H54 (cell line): ENCODE measurements at regions not wholly inside any gene's neighbourhood (a gene's known extent, or its start where the extent isn't known, plus 50 kb on each side); places are given as distances from the start of the nearest gene placed in this dataset.

ENCODE experiments used
- DNase-seq: peaks from one replicate; pipeline ENCODE4 v3.0.0; 2011; ENCODE audit warnings: low spot score, mixed read lengths; ENCODE audit not compliant: insufficient read length
- FAIRE-seq: peaks from 3 replicates; lab custom pipeline; 2011; peaks lifted over from hg19 to GRCh38; lab: Jason Lieb, UNC
- POLR2A ChIP-seq: IDR thresholded peaks from 2 replicates; pipeline ENCODE4 v1.6.1; 2011; ENCODE audit warnings: low read depth, mild to moderate bottlenecking, low read length

DNA sequence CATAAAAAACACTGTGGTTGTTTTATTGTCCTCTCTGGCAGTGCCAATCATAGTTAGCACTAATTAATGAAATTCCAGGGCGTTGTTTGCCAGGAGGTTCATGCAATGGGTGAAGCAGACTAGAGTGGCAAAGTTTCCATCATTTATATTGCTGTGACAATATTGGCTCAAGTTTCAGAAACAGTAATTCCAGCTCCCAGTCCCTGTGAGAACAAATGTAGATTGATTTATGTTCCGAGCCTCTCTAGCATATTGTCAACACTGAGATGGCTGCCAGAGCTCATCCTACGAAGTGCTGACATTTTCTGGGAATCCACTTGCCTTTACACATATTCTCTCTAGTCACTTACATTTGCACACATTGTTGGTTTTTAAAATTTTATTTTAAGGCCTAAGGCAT, 440.0 kb upstream of the IGFBP7 start:
- DNase-seq (no peak), FAIRE-seq (no peak)
- no peak for TF ChIP-seq POLR2A

DNA sequence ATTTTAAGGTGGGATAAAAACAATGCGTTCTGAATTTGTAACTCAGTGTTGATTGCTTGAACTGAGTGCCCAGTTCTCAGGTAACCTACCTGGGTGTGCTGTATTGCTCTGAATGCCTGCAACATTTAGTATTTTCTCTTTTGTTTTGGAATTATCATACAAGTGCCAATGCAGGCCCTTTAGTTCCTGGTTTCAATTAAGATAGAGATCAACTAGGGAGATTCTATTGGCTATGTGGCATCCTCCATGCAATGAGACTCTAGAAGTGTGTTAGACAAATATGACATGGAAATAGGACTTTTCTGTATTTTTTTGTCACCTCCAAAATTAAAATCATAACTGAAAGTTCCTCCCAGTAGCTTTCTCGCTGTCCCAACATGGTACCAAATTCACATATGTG, 438.7 kb upstream of the IGFBP7 start:
- FAIRE-seq, result no peak
- DNase-seq, result no peak
- TF ChIP-seq POLR2A, result no peak

DNA sequence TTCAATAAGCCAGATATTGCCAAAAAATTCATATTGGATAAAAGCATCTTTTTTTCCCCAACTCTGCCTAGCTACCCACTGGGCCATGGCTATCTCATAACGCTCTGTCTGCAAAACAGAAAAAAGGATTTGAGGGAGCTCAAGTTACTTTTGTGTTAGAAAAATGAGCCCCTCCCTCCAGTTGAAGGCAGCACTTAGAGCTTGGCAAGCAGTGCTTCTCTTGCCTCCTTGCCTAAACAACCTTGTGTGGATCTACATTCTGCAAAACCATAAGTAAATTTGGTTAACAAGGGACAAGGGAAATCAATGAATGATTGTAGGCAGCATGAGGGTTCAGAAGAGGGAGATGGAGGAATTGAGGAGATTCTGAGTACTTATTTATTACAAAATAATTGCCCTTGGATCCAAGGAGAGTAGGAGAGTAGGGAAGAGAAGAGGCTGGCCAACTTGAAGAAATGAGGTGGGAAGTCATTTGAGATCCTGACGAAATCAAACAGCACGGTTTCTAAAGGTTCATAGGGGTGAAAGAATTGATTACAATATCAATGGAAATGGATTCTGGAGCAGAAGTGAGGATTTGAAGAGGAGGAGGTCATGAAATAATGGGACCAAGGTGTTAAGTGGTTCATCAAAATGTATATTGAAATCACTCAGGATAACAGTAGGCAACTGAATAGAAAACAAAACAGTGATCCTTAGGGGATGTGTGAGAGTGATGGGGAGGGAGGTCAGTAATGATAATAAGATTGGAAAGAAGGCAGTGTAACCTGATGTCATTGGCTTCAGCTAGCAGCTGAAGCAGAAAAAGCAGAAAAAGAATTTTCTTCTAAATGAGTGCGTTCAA, 434.8 kb upstream of the IGFBP7 start:
- TF ChIP-seq POLR2A, result no peak
- FAIRE-seq, result no peak
- DNase-seq, result no peak

DNA sequence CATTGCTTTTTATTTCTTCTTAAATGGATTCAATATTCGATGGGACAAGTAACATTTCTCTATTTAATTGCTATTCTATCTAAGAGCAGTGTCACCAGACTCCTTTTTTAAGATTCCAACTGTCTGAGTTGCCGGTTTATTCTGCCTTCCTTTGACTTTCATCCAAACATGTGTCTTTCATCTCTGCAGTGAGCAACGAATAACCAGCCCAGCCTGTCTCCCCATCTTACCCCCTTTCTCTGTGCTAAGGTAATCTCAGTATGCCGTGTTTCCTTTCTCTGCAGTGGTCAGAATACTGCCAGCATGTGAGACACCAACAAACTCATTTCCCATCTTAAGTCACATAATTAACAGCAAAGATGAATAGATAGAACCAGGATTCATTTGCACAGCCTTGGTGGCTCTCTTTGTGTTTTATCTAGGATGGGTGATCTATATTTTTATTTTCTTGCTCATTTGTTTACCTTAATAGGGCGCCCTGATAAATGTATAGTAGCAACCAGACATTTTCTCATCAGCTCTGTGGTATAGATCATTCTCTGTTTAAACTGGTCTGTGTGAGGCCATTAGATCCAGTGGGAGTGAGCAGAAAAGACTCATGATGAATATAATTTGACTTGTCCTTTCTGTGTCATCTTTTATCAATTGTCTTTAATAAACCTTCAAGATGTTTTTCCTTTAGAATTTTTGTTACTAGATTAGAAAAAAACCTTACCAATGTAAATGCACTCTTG, 394.8 kb upstream of the IGFBP7 start:
- FAIRE-seq (no peak), DNase-seq (no peak)
- no peak for TF ChIP-seq POLR2A

DNA sequence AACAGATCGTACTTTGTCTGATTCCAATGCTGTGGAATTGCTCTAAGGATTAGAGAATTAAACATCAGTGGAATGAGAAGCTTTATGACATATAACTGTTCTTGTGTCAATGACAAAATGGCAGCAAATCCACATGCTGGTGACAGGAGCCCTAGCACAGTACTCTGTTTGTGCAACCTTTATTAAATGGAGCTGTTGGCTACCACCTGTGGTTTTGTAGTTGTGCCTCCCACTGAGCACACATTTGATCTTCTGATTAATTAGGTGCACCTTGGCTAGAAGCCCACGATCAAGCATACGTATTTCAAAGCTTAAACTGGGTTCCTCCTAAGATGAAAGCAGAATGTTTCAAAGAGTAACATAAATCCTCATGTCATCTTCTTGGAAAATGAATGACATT, 394.0 kb upstream of the IGFBP7 start:
- no peak for DNase-seq
- no peak for TF ChIP-seq POLR2A
- FAIRE-seq, result no peak

DNA sequence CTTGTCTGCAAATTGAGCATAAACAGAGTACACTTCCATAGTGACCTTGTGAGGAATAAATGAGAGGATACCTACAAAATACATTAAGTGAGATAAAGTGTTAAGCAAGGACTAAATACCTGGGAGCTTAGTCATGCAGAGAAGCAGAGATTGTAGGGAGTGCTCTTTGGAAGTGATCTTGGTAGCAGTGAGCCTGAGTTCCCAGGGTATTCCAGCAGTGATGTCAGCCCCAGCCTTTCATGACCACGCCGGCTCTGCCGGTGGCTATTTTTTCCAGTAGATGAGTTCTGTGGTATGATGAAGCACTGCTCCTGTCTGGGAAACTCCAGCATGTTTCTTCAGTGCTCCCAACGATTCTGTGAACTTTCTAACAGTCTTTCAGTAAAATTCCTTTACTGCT, 391.5 kb upstream of the IGFBP7 start:
- DNase-seq (peak; percentile 17), FAIRE-seq (peak; percentile 20)
- no peak for TF ChIP-seq POLR2A

DNA sequence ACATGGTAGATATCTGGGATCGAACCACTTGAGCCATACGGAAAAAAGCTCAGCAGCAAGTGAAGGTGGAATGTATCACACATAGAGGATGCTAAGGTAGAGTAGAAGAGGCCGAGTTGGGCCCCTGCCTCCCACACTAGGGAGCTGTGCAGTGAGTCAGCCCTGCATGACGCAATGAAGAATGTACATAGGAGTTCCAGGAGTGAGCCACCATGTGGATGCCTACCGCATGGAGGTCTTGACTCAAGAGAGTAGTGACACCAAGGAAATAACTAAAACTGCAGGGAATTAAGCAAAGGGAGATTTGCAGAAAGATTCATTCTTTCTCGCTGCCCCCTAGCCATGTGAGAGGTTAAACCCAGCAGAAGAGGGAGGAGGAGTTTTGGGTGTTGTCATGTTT, 389.6 kb upstream of the IGFBP7 start:
- TF ChIP-seq POLR2A, result no peak
- DNase-seq, result peak; percentile 15
- peak; percentile 75 for FAIRE-seq

DNA sequence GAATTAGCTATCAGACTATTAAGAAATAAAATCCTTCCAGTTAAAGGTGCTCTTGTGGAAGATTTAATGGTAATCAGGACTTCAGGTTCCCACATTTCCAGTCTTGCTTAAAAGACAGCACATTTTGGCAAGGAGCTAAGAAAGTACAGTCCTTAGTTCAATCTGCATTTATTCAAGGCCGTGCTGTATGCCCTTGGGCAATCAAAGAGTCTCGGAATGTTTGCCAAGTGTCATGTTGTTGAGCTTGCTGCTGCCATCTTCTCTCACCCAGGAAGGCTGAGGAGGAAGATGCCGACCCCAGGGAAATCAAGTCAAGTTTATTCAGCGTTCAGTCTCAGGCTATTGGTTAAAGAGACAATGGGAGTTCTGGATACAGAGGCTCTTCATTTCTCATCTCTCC, 388.1 kb upstream of the IGFBP7 start:
- no peak for TF ChIP-seq POLR2A
- FAIRE-seq (no peak), DNase-seq (no peak)

DNA sequence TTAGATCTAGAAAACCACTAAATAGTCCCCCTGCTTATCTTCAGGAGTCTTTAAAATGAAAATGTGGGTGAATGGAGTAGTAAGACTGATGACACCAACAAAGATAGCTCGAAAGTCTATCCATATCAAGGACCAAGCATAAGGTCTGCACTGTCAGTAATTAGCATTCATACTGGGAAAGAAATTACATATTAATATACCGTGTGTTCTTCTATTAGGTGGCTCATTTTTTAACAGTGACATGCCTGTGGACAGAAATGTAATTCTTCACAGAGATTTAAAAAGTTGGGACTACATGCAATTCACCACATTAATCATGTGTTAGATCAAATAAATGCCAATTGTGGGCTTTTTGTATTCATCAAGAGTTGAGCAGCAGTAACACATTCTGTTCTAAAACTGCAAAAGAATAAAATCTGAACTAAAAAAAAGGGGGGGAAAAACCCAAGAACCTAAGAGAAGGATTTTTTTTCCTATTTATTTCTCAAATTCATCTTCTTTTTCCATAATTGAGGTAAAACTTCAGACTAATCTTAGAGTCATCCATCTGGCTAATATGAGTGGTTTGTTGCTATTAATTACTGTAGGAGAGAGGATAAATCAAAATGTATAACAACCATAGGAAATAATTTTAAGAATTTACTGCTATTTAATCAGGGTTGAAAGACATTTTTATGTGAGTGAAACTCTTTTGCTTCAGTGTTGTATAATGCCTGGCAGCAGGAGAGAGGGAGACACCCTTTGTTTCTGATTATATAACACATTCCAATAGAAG, 386.7 kb upstream of the IGFBP7 start:
- TF ChIP-seq POLR2A, result no peak
- FAIRE-seq, result no peak
- DNase-seq, result no peak

DNA sequence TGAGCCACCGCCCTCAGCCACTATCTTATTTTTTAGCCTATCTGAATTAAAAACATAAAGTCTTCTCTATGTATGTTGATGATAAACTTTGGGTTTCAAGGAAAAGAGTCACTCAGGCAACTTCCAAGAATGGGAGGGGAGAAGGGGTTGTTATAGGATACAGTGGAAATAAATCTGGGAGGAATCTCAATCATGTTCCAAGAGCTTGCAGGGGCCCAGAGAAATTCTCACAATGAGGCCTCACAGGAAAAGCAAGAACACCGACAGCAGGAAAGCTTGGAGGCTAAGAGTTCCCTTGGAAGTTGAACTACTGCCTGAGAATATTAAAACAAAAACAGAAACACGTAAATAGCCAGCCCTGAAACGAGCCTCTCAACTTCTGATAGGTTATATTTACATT, 384.6 kb upstream of the IGFBP7 start:
- FAIRE-seq (no peak), DNase-seq (no peak)
- TF ChIP-seq POLR2A, result no peak

DNA sequence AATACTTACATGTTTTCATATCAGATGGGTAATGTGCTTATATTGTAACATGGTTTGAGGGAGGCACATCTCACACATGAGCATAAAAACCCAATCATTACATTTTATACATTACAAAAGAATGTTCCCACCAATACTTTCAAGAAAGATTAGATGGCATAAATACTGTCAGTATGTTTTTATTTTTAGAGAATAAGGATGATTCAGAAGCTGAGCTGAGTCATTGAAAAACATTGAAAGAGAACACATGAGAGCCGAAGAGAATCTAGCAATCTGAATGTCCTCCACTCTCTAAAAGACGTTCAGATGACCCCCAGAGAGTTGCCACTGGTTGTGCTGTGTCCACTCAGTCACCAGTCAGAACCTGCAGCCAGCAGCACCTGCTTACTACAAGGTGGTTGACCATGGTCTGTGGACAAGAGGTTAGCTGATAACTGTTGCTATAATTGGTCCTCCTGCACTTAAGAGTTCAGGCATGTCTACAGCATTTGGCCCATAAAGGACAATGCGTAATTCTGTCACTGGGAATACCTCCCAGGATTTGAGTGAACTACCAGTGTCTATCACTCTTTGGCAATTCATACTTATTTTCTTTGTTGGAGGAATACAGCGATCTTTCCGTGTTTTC, 382.2 kb upstream of the IGFBP7 start:
- no peak for TF ChIP-seq POLR2A
- no peak for DNase-seq

DNA sequence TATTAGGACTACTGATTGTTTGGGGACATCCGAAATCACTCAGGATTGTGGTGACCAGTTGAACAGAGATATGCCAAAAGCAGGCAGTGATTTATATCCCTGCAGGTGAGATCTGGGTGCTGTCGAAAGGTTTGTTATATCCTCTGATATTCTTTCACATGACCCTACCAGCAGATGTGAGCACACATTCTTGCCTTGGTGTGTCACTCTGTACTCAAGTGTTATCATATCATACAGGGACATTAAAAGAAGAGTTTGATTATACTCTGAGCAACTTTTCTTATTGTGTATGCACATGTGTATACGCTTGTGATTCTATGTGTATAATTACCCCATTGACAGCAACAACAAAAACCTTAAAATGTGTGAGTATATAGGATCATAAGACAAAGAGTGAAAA, 381.2 kb upstream of the IGFBP7 start:
- no peak for FAIRE-seq
- no peak for TF ChIP-seq POLR2A

More for the DNA sequence above, 382.2 kb upstream of the IGFBP7 start:
- no peak for FAIRE-seq

DNA sequence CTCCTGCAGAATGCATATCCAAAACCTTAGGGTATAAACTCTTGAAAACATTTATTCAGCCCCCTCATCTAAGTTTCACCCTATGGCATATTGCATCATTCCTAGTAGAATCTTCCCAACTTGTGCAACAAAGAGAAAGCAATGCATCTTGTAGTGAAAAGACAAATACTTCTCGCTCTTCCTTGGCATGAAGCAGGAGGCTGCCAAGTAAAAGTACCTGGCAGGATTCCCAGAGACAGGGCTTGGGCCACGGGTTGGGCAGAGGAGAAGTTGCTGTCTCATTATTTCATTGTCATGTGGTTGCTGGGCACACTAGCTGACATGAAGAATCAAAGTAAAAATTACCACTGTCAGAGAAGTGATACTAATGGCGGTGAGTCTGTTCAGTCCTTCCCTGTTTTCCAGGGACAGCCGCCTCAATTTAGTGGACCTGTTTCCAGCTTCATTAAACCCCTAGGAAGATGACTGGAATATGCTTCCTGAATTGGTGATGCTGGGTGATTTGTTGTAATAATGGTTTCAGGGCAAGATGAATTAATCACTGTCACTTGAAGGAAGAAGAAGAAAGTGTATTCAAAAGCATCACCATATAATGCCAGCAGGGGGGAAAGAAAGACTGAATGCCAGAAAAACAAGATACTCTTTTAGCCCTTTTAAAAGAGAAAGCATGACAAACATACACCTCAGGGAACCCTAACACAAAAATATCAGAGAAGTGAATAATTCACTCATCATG, 380.5 kb upstream of the IGFBP7 start:
- TF ChIP-seq POLR2A, result no peak
- FAIRE-seq (no peak), DNase-seq (no peak)

More for the DNA sequence above, 381.2 kb upstream of the IGFBP7 start:
- DNase-seq, result no peak
